ENCODE measurements at regions not wholly inside any gene's neighbourhood (a gene's known extent, or its start where the extent isn't known, plus 50 kb on each side); places are given as distances from the start of the nearest gene placed in this dataset.

GRCh38 chr7:54653905-54654304 is 105.1 kb downstream of the SEC61G start:
- CTCF ChIA-PET = no interaction called here
- intact Hi-C loops (cut with micrococcal nuclease) = no loop called here

GRCh38 chr7:54643064-54643463 is 100.9 kb downstream of the VSTM2A start:
- intact Hi-C loops (cut with micrococcal nuclease) = no loop called here
- ATAC-seq (ENCODE audit: low read depth) = no peak
- DNase-seq = no peak
- CTCF ChIA-PET = no interaction called here
- no peak overlapping the region for H3K4me2 ChIP-seq (replicated peaks; ENCODE audit: low read depth, low read length, poor library complexity, severe bottlenecking)
- WGBS (ENCODE audit: insufficient coverage) = 57% methylated on average over 2 of the region's 6 CpGs
- no peak overlapping the region for H3K9ac ChIP-seq (ENCODE audit: low read length)
- no peak overlapping the region for H3K27ac Mint-ChIP-seq
- no peak overlapping the region for H3K4me3 Mint-ChIP-seq
- H3K27me3 Mint-ChIP-seq = no peaks in the 10 kb centered on the region
- no peaks in the 10 kb centered on the region for H3K27me3 ChIP-seq (replicated peaks in 1 of 4; ENCODE audit: control extremely low read depth in 1 of 4, control insufficient read depth in 3 of 4, insufficient read depth in 4 of 4, low read length in 3 of 4)
- H3K4me1 Mint-ChIP-seq = no peaks in the 10 kb centered on the region
- POLR2A ChIA-PET = no interaction called here
- H2AFZ ChIP-seq (ENCODE audit: insufficient read depth, low read depth, low read length, poor library complexity, severe bottlenecking) = no peak overlapping the region
- H3K9me3 ChIP-seq (ENCODE audit: control extremely low read depth in 1 of 3, control insufficient read depth in 2 of 3, insufficient read depth in 1 of 3, low read length in 2 of 3) = peaks cover 0 to 4% (median 0%) of the 10 kb centered on the region in 3 donors
- no peaks in the 10 kb centered on the region for H3K4me1 ChIP-seq (ENCODE audit: control insufficient read depth in 2 of 2, insufficient read depth in 2 of 2, low read length in 2 of 2)
- H3K79me2 ChIP-seq (ENCODE audit: control insufficient read depth, insufficient read depth, low read length) = no peaks in the 10 kb centered on the region
- H4K20me1 ChIP-seq (ENCODE audit: control insufficient read depth, insufficient read depth, low read length, poor library complexity, severe bottlenecking) = no peaks in the 10 kb centered on the region
- no peak overlapping the region for H3K4me3 ChIP-seq (ENCODE audit: control extremely low read depth in 1 of 5, extremely low read depth in 1 of 5, insufficient read depth in 1 of 5, low read depth in 2 of 5, low read length in 4 of 5)
- no peaks in the 10 kb centered on the region for H3K9me3 Mint-ChIP-seq (ENCODE audit: insufficient read depth)
- no peak overlapping the region for H3K27ac ChIP-seq (ENCODE audit: low read length in 2 of 2)
- TF ChIP-seq EZH2 (IDR thresholded peaks at IDR 0.05; ENCODE audit: borderline replicate concordance, insufficient read depth, low read depth, low read length, poor library complexity, severe bottlenecking) (no peak), CTCF (IDR thresholded peaks at IDR 0.05) (no peak)
- no peaks in the 10 kb centered on the region for H3K36me3 ChIP-seq (replicated peaks in 1 of 2; ENCODE audit: control extremely low read depth in 1 of 2, control insufficient read depth in 1 of 2, extremely low read depth in 1 of 2, insufficient read depth in 2 of 2, low read length in 1 of 2)

More at GRCh38 chr7:54653905-54654304, 105.1 kb downstream of the SEC61G start:
- H3K4me1 Mint-ChIP-seq = no peaks in the 10 kb centered on the region
- Histone ChIP-seq H3K9me3 (ENCODE audit: control extremely low read depth in 1 of 3, control insufficient read depth in 2 of 3, insufficient read depth in 1 of 3, low read length in 2 of 3) (no peaks in the 10 kb centered on the region), H3K4me2 (replicated peaks; ENCODE audit: low read depth, low read length, poor library complexity, severe bottlenecking) (no peak overlapping the region), H3K27ac (ENCODE audit: low read length in 2 of 2) (no peak overlapping the region), H3K36me3 (replicated peaks in 1 of 2; ENCODE audit: control extremely low read depth in 1 of 2, control insufficient read depth in 1 of 2, extremely low read depth in 1 of 2, insufficient read depth in 2 of 2, low read length in 1 of 2) (no peaks in the 10 kb centered on the region), H3K4me3 (ENCODE audit: control extremely low read depth in 1 of 5, extremely low read depth in 1 of 5, insufficient read depth in 1 of 5, low read depth in 2 of 5, low read length in 4 of 5) (no peak overlapping the region), H4K20me1 (ENCODE audit: control insufficient read depth, insufficient read depth, low read length, poor library complexity, severe bottlenecking) (no peaks in the 10 kb centered on the region), H3K4me1 (ENCODE audit: control insufficient read depth in 2 of 2, insufficient read depth in 2 of 2, low read length in 2 of 2) (no peaks in the 10 kb centered on the region), H3K79me2 (ENCODE audit: control insufficient read depth, insufficient read depth, low read length) (no peaks in the 10 kb centered on the region), H3K27me3 (replicated peaks in 1 of 4; ENCODE audit: control extremely low read depth in 1 of 4, control insufficient read depth in 3 of 4, insufficient read depth in 4 of 4, low read length in 3 of 4) (no peaks in the 10 kb centered on the region), H3K9ac (ENCODE audit: low read length) (no peak overlapping the region), H2AFZ (ENCODE audit: insufficient read depth, low read depth, low read length, poor library complexity, severe bottlenecking) (no peak overlapping the region)
- no peak for TF ChIP-seq EZH2 (IDR thresholded peaks at IDR 0.05; ENCODE audit: borderline replicate concordance, insufficient read depth, low read depth, low read length, poor library complexity, severe bottlenecking)
- no peak for TF ChIP-seq CTCF (IDR thresholded peaks at IDR 0.05)
- WGBS (ENCODE audit: insufficient coverage) = 58% methylated on average over 2 of the region's 3 CpGs
- no peaks in the 10 kb centered on the region for H3K27me3 Mint-ChIP-seq
- H3K4me3 Mint-ChIP-seq = no peak overlapping the region
- POLR2A ChIA-PET = no interaction called here
- no peak overlapping the region for H3K27ac Mint-ChIP-seq
- no peaks in the 10 kb centered on the region for H3K9me3 Mint-ChIP-seq (ENCODE audit: insufficient read depth)
- DNase-seq (no peak), ATAC-seq (ENCODE audit: low read depth) (no peak)
